NCI-H1048 (cell line): ENCODE measurements at regions not wholly inside any gene's neighbourhood (a gene's known extent, or its start where the extent isn't known, plus 50 kb on each side); places are given as distances from the start of the nearest gene placed in this dataset.

ENCODE experiments used
- DNase-seq: peaks from one replicate; lab custom pipeline; 2025; lab: John Stamatoyannopoulos, UW

GRCh38 chr4:177108708-177109107 is 201.0 kb upstream of the NEIL3 start:
- no peak for DNase-seq

GRCh38 chr4:177109769-177110168 is 199.9 kb upstream of the NEIL3 start:
- DNase-seq, result no peak

GRCh38 chr4:177116161-177116560 is 193.5 kb upstream of the NEIL3 start:
- no peak for DNase-seq

GRCh38 chr4:177117256-177117655 is 192.4 kb upstream of the NEIL3 start:
- DNase-seq, result no peak

- DNase-seq, result no peak
Observed at GRCh38 chr4:177118596-177118995, 191.1 kb upstream of the NEIL3 start.

GRCh38 chr4:177119021-177119471 is 190.6 kb upstream of the NEIL3 start:
- no peak for DNase-seq

GRCh38 chr4:177119691-177120090 is 190.0 kb upstream of the NEIL3 start:
- DNase-seq, result no peak

GRCh38 chr4:177123811-177124210 is 185.9 kb upstream of the NEIL3 start:
- DNase-seq, result no peak

GRCh38 chr4:177124349-177125064 is 185.2 kb upstream of the NEIL3 start:
- DNase-seq, result no peak

- no peak for DNase-seq
Observed at GRCh38 chr4:177125656-177126055, 184.0 kb upstream of the NEIL3 start.

- DNase-seq, result no peak
Observed at GRCh38 chr4:177127658-177128057, 182.0 kb upstream of the NEIL3 start.

GRCh38 chr4:177128306-177128705 is 181.4 kb upstream of the NEIL3 start:
- no peak for DNase-seq

GRCh38 chr4:177131736-177132135 is 177.9 kb upstream of the NEIL3 start:
- DNase-seq, result no peak

- DNase-seq, result no peak
Observed at GRCh38 chr4:177147668-177148067, 162.0 kb upstream of the NEIL3 start.

GRCh38 chr4:177155454-177155853 is 154.2 kb upstream of the NEIL3 start:
- DNase-seq, result no peak

GRCh38 chr4:177159600-177159999 is 150.1 kb upstream of the NEIL3 start:
- no peak for DNase-seq

GRCh38 chr4:177161781-177162180 is 147.9 kb upstream of the NEIL3 start:
- DNase-seq, result no peak

- no peak for DNase-seq
Observed at GRCh38 chr4:177163532-177163931, 146.1 kb upstream of the NEIL3 start.

- DNase-seq, result no peak
Observed at GRCh38 chr4:177171588-177171987, 138.1 kb upstream of the NEIL3 start.

GRCh38 chr4:177175473-177175872 is 134.2 kb upstream of the NEIL3 start:
- no peak for DNase-seq

GRCh38 chr4:177177541-177178081 is 132.1 kb upstream of the NEIL3 start:
- no peak for DNase-seq

- DNase-seq, result no peak
Observed at GRCh38 chr4:177178246-177178645, 131.4 kb upstream of the NEIL3 start.

- DNase-seq, result no peak
Observed at GRCh38 chr4:177182166-177182565, 127.5 kb upstream of the NEIL3 start.

- DNase-seq, result no peak
Observed at GRCh38 chr4:177182728-177183127, 126.9 kb upstream of the NEIL3 start.
